Colonic mucosa (tissue), 4 donors: ENCODE measurements at regions not wholly inside any gene's neighbourhood (a gene's known extent, or its start where the extent isn't known, plus 50 kb on each side); places are given as distances from the start of the nearest gene placed in this dataset.

Experiments used
- DNase-seq: peaks from one replicate; pipeline ENCODE4 v3.0.0-alpha.2; 2020
- H3K27ac ChIP-seq: fragments of 200-600 bp; one replicate; pipeline ENCODE4 v1.8.0; 2021
- H3K27me3 ChIP-seq: fragments of 200-600 bp; one replicate; pipeline ENCODE4 v1.8.0; 2021
- H3K36me3 ChIP-seq: fragments of 200-600 bp; one replicate; pipeline ENCODE4 v1.8.0; 2021
- H3K4me1 ChIP-seq: fragments of 200-600 bp; one replicate; pipeline ENCODE4 v1.8.0; 2021; ENCODE audit warnings: mild to moderate bottlenecking
- H3K4me3 ChIP-seq: fragments of 200-600 bp; one replicate; pipeline ENCODE4 v1.8.0; 2021
- H3K9ac ChIP-seq, 2 donors: one replicate each; pipeline ENCODE4 v1.7.0; 2013; ENCODE audit warnings: control low read depth in 2 of 2, low read depth in 2 of 2, low read length in 2 of 2
- H3K9me3 ChIP-seq: fragments of 200-600 bp; one replicate; pipeline ENCODE4 v1.8.0; 2021
- intact Hi-C: fragments of 100-400 bp; cut with DNase I; formaldehyde crosslinking; loops from one replicate; pipeline ENCODE4 v1.14.1; 2022
- TF ChIP-seq, protein P1 (sequence below): fragments of 200-600 bp; IDR thresholded peaks from one replicate; pipeline ENCODE4 v1.8.0; 2022; ENCODE audit warnings: antibody characterized with exemption, mild to moderate bottlenecking
- donor health status: healthy.
- donor health status: DM: no; HTN: no; CAD: no.
- donor health status: DM: no; HTN: no; CAD: no.

DNA sequence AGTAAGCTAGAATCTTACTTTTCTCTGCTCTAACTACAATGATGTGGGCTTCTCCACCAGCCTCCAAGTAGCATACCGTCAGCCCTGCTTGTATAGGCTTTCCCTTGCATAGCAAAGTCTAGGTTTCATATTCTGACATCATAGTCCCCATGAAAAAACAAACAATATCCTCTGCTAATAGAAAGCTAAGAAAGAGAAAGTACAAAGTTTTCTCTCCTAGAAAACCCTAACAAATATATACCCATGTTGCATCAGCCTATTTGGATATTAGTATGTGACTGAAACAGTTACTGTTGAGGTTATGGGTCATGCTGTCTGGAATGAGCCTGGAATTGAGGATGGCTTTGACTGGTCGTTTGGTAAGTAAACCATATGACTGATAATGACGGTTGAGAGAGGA is 1696.0 kb downstream of the MAT2B start:
- intact Hi-C loops = no loop called here
- no peaks in the 10 kb centered on the region for H3K27me3 ChIP-seq
- no peak overlapping the region for H3K9ac ChIP-seq
- no peak for DNase-seq
- H3K4me3 ChIP-seq = no peak overlapping the region
- no peaks in the 10 kb centered on the region for H3K9me3 ChIP-seq
- TF ChIP-seq, protein P1, sequence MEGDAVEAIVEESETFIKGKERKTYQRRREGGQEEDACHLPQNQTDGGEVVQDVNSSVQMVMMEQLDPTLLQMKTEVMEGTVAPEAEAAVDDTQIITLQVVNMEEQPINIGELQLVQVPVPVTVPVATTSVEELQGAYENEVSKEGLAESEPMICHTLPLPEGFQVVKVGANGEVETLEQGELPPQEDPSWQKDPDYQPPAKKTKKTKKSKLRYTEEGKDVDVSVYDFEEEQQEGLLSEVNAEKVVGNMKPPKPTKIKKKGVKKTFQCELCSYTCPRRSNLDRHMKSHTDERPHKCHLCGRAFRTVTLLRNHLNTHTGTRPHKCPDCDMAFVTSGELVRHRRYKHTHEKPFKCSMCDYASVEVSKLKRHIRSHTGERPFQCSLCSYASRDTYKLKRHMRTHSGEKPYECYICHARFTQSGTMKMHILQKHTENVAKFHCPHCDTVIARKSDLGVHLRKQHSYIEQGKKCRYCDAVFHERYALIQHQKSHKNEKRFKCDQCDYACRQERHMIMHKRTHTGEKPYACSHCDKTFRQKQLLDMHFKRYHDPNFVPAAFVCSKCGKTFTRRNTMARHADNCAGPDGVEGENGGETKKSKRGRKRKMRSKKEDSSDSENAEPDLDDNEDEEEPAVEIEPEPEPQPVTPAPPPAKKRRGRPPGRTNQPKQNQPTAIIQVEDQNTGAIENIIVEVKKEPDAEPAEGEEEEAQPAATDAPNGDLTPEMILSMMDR = no peak
- no peaks in the 10 kb centered on the region for H3K4me1 ChIP-seq
- H3K27ac ChIP-seq = no peak overlapping the region
- H3K36me3 ChIP-seq = no peaks in the 10 kb centered on the region

DNA sequence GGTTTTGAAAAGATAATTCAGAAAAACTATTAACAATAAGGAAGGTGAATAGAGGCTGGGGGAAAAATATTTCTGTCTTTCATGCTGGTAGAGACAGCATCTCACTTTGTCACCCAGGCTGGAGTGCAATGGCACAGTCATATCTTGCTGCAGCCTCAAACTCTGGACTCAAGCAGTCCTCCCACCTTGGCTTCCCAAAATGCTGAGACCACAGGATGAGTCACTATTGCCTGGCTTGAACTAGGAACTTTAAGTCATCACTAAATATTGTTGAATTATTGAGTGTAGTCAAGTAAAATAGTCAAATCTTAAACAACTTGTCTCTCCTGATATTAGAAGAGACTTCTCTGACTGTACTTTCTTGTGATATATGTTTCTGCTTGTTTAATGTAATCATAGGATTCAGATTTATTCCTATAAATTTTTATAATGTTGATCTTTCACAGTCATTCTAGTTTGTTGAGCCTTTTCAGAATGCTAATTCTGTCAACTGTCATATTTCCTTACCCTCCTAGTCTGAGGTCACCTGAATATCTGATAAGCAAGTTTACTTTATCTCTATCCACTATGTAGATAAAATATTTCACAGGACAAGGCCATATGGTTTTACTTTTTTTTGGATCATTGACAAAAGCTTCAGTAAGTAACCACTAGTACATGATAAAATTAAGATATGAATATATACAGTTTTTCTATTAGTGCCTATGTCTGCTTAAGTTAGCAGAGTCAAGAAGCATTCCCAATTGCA is 1696.5 kb downstream of the MAT2B start:
- no peak overlapping the region for H3K27ac ChIP-seq
- H3K27me3 ChIP-seq = no peaks in the 10 kb centered on the region
- H3K9me3 ChIP-seq = no peaks in the 10 kb centered on the region
- no peak overlapping the region for H3K9ac ChIP-seq
- no peak overlapping the region for H3K4me3 ChIP-seq
- no peaks in the 10 kb centered on the region for H3K4me1 ChIP-seq
- intact Hi-C loops = no loop called here
- TF ChIP-seq, protein P1 = no peak
- H3K36me3 ChIP-seq = no peaks in the 10 kb centered on the region
- no peak for DNase-seq

DNA sequence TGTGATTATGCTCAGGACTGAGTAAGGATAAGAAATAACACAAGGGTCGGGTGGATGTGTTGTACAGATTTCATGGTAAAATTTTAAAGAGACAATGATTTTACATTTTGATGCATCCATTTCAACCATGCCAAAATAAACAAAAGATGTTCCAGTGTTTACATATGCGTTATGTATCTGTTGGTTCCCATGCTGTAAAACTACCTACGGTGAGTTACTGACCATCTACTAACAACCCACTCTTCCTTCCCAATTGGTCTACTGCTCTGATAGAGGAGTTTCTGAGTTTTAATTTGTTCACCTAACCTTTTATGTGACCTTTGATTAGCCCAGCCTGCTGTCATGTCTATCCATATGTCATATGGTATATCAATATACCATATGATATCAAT is 1697.1 kb downstream of the MAT2B start:
- intact Hi-C loops = no loop called here
- DNase-seq = no peak
- Histone ChIP-seq H3K36me3 (no peaks in the 10 kb centered on the region), H3K4me1 (no peaks in the 10 kb centered on the region), H3K9ac (no peak overlapping the region), H3K4me3 (no peak overlapping the region), H3K27ac (no peak overlapping the region), H3K9me3 (no peaks in the 10 kb centered on the region), H3K27me3 (no peaks in the 10 kb centered on the region)
- TF ChIP-seq, protein P1 = no peak

DNA sequence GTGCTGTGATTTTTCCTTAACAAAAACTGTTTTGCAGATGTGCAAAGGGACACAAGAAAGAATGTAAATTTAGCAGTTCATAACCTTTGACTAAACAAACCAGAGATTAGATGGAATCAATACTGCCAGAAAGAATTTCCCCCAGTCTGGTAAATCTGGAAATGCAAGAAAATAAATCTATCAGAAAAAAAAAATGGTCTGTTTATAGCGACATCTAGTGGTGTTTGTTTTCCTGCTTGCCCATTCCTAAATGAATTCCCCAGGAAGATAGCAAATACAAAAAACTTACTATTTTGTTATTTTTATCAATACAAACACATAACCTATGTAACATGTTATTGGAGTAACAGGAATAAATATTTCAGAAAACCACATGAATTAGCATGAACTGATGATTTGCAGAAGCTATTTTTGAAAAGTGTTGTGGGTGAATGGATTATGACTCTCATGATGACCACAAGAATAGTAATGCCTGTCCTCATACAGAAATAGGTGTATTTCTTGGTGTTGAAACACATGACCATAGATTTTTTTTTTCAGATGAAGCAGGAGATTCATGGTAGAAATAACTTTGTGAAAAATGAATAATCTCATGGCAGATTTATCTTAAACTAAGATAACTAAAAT is 1703.8 kb downstream of the MAT2B start:
- DNase-seq = no peak

DNA sequence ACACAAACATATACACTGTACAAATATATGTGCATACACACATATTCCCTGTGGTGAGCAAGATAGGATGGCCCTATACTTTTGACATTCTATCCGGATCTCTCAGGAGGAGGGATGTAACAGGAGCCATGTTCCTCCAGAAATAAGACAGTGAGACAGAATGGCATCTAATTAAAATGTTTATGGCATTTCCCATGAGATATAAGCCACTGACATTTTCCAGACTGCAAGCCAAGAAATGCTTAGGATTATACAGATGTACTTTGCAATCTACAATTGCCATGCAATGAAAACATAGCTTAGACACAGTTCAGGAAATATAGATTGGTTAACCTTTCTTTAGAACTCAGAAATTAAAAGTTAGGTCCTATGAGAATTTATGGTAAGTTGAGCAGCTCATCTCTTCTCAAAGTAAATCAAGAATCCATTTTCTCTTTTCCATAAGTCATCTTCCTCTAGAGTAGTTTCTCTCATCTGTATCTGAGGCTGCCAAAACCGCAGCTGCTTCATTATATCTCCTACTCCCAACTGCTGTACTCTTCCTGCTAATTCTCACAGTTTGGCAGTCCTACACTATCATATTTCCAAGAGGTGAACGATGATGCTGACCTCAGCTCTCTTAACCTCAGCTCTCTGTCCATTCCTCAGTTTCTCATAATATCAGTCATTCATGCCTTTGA is 1719.1 kb downstream of the MAT2B start:
- intact Hi-C loops = no loop called here
- no peak overlapping the region for H3K9ac ChIP-seq
- TF ChIP-seq, protein P1 = no peak
- no peaks in the 10 kb centered on the region for H3K36me3 ChIP-seq
- no peak for DNase-seq
- no peak overlapping the region for H3K4me3 ChIP-seq
- no peaks in the 10 kb centered on the region for H3K4me1 ChIP-seq
- no peaks in the 10 kb centered on the region for H3K27me3 ChIP-seq
- no peaks in the 10 kb centered on the region for H3K9me3 ChIP-seq
- H3K27ac ChIP-seq = no peak overlapping the region

More for the DNA sequence above, 1703.8 kb downstream of the MAT2B start:
- H3K27ac ChIP-seq = no peak overlapping the region
- no peaks in the 10 kb centered on the region for H3K9me3 ChIP-seq
- H3K27me3 ChIP-seq = no peaks in the 10 kb centered on the region
- intact Hi-C loops = loop anchor here (5.0 kb wide), 1 partner anchor 1642 kb away; no protein-coding TSS in a partner anchor
- TF ChIP-seq, protein P1 = peak; percentile 68
- H3K4me1 ChIP-seq = no peaks in the 10 kb centered on the region
- no peak overlapping the region for H3K9ac ChIP-seq
- no peak overlapping the region for H3K4me3 ChIP-seq
- no peaks in the 10 kb centered on the region for H3K36me3 ChIP-seq
